T-helper 17 cell (primary cell): ENCODE measurements at regions not wholly inside any gene's neighbourhood (a gene's known extent, or its start where the extent isn't known, plus 50 kb on each side); places are given as distances from the start of the nearest gene placed in this dataset.
"Not testable (repeated sequence)": the region's sequence is repeated elsewhere in the genome, so short reads cannot be mapped to it uniquely, and the experiment has no call there.

Experiments
- ATAC-seq: fragments of 150-1000 bp; cut with Tn5 transposase; 2 replicates; pipeline ENCODE4 v1.10.0; 2021; ENCODE audit warnings: mild to moderate bottlenecking, moderate library complexity
- DNase-seq, 3 donors: peaks; one replicate each; pipeline versions ENCODE4 v3.0.0 to v3.0.0-alpha.2; 2020 to 2021
- H3K9me3 ChIP-seq: one replicate; pipeline ENCODE4 v1.7.0; 2013; ENCODE audit warnings: low read length, mild to moderate bottlenecking; ENCODE audit not compliant: control insufficient read depth, poor library complexity, severe bottlenecking
- H3K27ac Mint-ChIP-seq: one replicate; pipeline ENCODE4 v1.8.0; 2022; ENCODE audit warnings: mild to moderate bottlenecking, moderate library complexity, mixed read lengths
- H3K27me3 Mint-ChIP-seq: one replicate; pipeline ENCODE4 v1.8.0; 2022; ENCODE audit warnings: mixed read lengths
- H3K36me3 Mint-ChIP-seq: one replicate; pipeline ENCODE4 v1.8.0; 2022; ENCODE audit warnings: low read depth, mixed read lengths
- H3K4me1 Mint-ChIP-seq: one replicate; pipeline ENCODE4 v1.8.0; 2022; ENCODE audit warnings: mild to moderate bottlenecking, mixed read lengths
- H3K4me3 Mint-ChIP-seq: one replicate; pipeline ENCODE4 v1.8.0; 2022; ENCODE audit warnings: mild to moderate bottlenecking, moderate library complexity, mixed read lengths

DNA sequence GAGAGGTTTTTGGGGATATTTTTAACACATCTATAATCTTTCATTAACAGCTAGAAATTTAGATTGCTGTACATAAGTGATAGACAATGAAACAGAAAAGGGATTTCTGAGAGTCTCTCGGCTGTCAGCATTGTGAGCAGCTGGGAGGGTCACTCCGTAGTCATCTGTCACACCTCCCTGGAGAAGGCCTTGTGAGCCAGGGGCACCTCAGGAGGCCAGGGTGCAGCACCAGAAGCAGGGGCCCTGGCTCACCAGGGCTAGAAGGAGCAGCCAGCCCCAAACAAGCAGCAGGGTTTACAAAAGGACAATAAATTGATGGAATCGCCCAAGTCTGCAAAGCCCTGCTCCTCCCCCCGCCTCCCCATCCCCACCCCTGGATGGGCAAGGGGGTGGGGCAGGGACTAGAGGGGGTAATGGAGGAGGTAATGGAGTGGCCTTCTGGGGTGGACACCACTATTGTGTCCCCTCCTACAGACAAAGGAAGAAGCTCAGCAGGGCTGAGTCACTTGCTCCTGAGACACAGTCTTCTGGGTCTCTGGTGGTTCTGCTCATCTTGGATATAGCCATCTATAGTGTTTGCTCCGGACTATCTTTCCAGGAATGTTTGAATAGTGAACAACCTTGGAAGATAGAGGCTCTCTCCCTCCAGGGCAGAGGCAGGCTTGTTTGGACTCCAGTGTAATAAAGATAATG is 263.4 kb downstream of the NPHP4 start:
- H3K4me1 Mint-ChIP-seq: peaks cover 3% of the 10 kb centered on the region
- no peak for DNase-seq
- H3K27ac Mint-ChIP-seq: no peak overlapping the region
- H3K36me3 Mint-ChIP-seq: no peaks in the 10 kb centered on the region
- no peak overlapping the region for H3K4me3 Mint-ChIP-seq
- no peak for ATAC-seq
- peaks cover 40% of the 10 kb centered on the region for H3K27me3 Mint-ChIP-seq
- H3K9me3 ChIP-seq: no peaks in the 10 kb centered on the region

DNA sequence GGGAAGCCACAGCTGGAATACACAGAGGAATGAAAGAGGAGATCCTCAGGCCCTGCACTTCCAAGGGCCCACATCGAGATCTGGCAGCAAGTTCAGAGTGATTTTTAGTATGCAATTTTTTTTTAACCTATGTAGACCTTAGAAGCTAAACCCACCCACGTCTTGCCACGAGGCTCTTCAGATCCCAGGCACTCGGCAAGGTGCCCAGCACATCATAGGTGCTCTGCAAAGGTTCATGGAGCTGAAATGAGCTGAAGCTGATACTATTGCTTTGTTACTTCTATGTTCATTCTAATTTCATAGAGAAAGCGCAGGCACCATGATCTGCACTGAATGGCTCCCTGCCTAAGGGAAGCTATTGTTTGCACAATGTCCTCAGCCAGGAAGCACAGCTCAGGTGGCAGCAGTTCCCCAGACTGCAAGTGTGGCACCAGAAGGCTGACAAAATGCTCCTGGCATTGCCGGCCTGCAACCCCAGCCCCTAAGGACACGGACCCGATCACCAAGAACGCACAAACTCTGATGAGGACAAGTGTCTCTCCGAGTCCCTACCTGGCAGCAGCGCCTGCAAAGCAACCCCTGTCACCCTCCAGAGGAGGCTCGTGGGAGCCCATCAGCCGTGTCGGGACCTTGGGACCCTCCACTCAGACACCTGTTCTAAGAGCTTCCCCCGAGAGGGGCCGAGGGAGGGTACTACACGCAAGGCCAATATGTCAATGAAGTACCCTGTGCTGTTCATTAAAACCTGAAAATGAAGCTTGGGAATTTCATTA is 264.2 kb downstream of the NPHP4 start:
- DNase-seq (no peak), ATAC-seq (no peak)
- Mint-ChIP-seq H3K27ac (no peak overlapping the region), H3K4me3 (no peak overlapping the region), H3K27me3 (peaks cover 37% of the 10 kb centered on the region), H3K4me1 (peaks cover 3% of the 10 kb centered on the region), H3K36me3 (no peaks in the 10 kb centered on the region)
- no peaks in the 10 kb centered on the region for H3K9me3 ChIP-seq

DNA sequence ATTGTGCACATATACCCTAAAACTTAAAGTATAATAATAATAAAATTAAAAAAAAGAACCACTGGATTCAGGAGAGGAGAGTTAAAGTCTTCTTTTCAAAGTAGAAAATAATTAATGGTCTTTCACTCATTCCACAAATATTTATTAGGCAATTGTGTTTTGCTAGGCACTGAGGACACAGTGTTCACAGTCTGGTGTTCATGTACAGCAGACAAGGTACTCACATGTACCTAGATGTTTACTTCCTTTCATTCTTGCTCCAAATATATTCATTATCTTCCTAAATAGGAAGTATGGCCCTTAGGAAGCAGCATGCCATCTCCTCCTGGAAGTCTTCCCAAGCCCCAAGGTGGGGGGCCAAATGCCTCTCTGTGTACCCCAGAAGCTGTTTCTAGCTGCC is 265.0 kb downstream of the NPHP4 start:
- no peak for DNase-seq
- Mint-ChIP-seq H3K4me3 (no peak overlapping the region), H3K4me1 (peaks cover 3% of the 10 kb centered on the region), H3K27ac (no peak overlapping the region), H3K27me3 (peaks cover 37% of the 10 kb centered on the region), H3K36me3 (no peaks in the 10 kb centered on the region)
- H3K9me3 ChIP-seq: no peaks in the 10 kb centered on the region
- no peak for ATAC-seq

DNA sequence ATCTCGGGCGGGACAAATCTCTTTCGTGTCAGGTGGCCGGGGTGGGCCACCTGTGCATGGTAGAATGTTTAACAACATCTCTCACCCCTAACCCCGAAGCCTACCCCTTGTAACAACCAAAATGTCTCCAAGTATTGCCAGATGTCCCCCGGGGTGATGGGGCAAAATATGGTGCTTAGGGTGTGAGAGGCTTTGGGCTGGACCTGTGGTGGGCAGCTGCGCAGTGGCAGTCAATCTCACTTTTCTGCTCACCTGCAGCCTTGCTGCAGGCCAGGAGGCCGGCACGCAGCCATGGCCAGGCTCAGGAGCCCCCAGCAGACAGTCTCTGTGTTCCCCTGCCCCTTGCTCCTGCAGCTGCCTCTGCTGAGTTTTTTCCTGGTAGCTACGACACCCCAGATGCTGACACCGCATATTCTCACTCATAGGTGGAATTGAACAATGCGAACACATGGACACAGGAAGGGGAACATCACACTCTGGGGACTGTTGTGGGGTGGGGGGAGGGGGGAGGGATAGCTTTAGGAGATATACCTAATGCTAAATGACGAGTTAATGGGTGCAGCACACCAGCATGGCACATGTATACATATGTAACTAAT is 265.5 kb downstream of the NPHP4 start:
- not testable (repeated sequence) for DNase-seq, H3K36me3 Mint-ChIP-seq, ATAC-seq, H3K4me3 Mint-ChIP-seq, H3K27ac Mint-ChIP-seq, H3K9me3 ChIP-seq, H3K4me1 Mint-ChIP-seq
- H3K27me3 Mint-ChIP-seq: peaks cover 37% of the 10 kb centered on the region

DNA sequence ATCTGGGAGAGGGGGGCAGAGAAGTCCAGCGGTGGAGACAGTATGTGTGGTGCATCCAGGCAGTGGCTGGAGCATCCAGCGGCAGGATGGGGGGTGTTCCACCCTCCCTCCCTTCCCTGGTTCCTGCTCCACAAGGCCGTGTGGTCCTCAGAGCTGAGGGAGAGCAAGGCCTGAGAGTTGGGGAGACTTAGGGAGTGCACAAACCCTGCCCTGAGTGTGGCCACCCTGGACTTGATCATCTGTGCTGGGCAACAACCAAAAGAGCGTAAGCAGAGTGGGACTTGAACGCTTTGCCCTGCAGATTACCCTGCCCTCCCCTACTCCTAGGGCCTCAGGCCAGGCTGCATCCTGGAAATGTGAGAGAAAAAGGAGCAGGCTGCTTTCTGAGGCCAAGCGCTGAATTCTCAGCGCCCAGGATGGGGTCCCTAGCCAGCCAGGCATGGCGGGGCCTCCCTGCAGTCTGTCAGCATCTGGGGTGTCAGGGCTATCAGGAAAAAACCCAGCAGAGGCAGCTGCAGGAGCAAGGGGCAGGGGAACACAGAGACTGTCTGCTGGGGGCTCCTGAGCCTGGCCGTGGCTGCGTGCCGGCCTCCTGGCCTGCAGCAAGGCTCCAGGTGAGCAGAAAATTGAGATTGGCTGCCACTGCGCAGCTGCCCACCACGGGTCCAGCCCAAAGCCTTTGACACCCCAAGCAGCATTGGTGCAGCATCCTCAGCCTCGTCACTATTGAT is 266.2 kb downstream of the NPHP4 start:
- no peak for ATAC-seq
- H3K36me3 Mint-ChIP-seq: no peaks in the 10 kb centered on the region
- no peaks in the 10 kb centered on the region for H3K9me3 ChIP-seq
- H3K4me3 Mint-ChIP-seq: no peak overlapping the region
- peaks cover 37% of the 10 kb centered on the region for H3K27me3 Mint-ChIP-seq
- DNase-seq: no peak
- peaks cover 3% of the 10 kb centered on the region for H3K4me1 Mint-ChIP-seq
- no peak overlapping the region for H3K27ac Mint-ChIP-seq

- peaks cover 3% of the 10 kb centered on the region for H3K4me1 Mint-ChIP-seq
- no peak for DNase-seq
- no peaks in the 10 kb centered on the region for H3K9me3 ChIP-seq
- no peak overlapping the region for H3K27ac Mint-ChIP-seq
- H3K27me3 Mint-ChIP-seq: peaks cover 36% of the 10 kb centered on the region
- no peak for ATAC-seq
- H3K36me3 Mint-ChIP-seq: no peaks in the 10 kb centered on the region
- no peak overlapping the region for H3K4me3 Mint-ChIP-seq
Measured at GRCh38 chr1:5725406-5725805, 266.8 kb downstream of the NPHP4 start.

DNA sequence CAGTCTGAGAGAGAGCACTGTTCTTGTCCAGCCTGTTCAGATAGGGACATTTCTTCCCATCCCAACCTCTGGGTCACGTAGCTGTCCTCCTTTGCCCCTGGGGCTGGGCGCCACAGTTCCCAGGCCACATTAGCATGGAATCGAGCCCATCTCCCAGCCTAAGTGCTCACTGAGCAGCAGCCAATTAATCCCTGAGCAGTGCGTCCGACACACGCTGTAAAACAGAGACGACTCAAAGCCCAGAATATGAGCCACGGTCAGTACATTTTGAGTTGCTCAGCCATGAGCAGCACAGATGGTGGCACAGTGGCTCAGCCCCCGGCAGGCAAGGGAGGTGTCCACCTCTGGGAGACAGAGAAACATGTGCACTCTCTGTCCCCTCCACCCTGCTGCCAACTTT is 267.4 kb downstream of the NPHP4 start:
- Mint-ChIP-seq H3K4me3 (no peak overlapping the region), H3K27ac (no peak overlapping the region), H3K36me3 (no peaks in the 10 kb centered on the region), H3K27me3 (peaks cover 30% of the 10 kb centered on the region), H3K4me1 (peaks cover 3% of the 10 kb centered on the region)
- no peak for DNase-seq
- H3K9me3 ChIP-seq: no peaks in the 10 kb centered on the region
- no peak for ATAC-seq

DNA sequence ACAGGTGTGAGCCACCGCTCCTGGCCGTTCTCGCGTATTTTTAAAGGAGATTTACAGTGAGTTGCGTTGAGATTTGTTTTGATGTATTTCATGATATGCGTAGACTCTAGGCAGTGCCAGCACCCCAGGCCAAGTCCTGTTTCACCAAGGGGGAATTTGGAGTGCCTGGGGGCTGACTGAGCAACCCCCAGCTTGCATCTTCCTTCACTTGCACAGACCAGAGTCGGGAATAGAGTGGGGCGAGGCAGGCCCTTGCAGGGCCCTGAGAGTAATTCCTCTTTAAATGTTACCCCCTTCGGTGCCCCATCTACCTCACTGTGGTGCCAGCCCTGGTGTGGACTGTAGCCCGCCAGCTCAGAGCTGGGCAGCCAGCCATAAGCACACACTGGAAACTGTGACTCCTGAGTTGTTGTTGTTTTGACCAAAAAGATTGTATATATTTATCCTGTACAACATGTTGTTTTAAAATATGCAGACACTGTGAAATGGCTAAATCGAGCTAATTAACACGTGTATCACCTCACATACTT is 269.5 kb downstream of the NPHP4 start:
- Mint-ChIP-seq H3K27ac (no peak overlapping the region), H3K4me1 (peaks cover 3% of the 10 kb centered on the region), H3K4me3 (no peak overlapping the region), H3K27me3 (peaks cover 13% of the 10 kb centered on the region), H3K36me3 (no peaks in the 10 kb centered on the region)
- H3K9me3 ChIP-seq: no peaks in the 10 kb centered on the region
- ATAC-seq: no peak
- no peak for DNase-seq

DNA sequence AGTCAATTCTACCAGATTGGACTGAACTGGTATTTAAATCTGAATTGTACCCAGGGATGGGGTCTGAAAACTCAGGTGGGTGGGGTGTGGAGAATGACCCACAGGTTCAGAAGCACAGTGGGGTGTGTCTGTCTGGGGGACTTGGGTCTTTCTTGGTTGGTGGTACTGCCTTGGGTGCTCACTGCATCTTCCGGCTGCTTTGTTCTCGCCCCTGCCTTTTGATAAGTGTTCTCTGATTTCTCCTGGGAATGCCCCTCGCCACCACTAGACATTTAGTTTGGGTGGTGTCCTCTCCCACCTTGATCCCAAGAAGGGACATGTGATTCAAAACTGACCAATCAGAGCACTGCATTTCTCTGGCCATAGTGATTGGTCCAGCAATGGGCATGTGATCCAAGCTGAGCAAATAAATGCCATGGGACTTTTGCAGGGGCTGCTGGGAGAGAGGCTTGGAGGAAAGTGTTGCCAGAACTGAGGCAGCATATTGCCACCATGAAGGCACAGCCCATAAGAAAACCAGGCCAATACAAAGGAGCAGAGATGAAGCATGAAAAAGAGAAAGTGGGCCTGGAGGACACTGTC is 270.5 kb downstream of the NPHP4 start:
- no peak for ATAC-seq
- Mint-ChIP-seq H3K4me1 (no peaks in the 10 kb centered on the region), H3K36me3 (no peaks in the 10 kb centered on the region), H3K27ac (no peak overlapping the region), H3K27me3 (peaks cover 17% of the 10 kb centered on the region), H3K4me3 (no peak overlapping the region)
- no peaks in the 10 kb centered on the region for H3K9me3 ChIP-seq
- no peak for DNase-seq

DNA sequence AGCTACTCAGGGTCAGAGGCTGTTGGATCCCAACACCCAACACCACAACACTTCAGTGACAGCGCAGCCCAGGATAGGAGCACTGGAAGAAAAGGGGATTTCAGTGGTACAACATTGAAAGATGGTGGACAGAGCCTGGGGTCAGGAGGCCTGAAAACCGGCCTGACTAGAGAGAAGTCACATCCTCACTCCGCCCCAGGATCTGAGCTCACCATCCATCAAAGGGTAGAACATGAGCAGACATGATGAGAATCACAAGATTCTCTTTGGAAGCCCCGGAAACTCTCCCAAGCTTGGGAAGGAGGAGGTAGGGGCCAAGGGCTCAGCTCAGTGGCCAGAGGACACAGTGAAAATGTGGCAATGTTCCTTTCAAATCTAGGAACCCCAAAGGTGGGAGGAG is 271.3 kb downstream of the NPHP4 start:
- Mint-ChIP-seq H3K4me3 (no peak overlapping the region), H3K27me3 (peaks cover 23% of the 10 kb centered on the region), H3K36me3 (no peaks in the 10 kb centered on the region), H3K27ac (no peak overlapping the region), H3K4me1 (no peaks in the 10 kb centered on the region)
- H3K9me3 ChIP-seq: no peaks in the 10 kb centered on the region
- ATAC-seq (no peak), DNase-seq (no peak)

DNA sequence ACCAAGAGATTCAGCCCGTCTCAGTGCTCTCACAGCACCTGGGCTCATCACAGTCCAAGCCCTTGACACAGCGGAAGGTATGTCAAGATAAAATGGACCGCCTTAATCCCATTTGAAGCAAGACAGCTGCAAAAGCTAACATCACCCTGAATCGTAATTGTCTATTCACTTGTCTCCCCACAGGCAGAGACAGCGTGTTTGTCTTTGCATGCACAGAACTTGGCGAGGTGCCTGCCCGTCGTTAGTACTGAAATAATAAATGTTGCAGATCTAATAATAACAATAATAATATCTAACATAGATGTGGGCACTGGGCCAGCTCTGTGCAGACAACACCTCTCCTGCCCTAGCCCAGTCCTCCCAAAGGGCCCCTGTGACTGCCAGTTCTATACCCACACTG is 271.7 kb downstream of the NPHP4 start:
- no peaks in the 10 kb centered on the region for H3K9me3 ChIP-seq
- H3K27me3 Mint-ChIP-seq: peaks cover 23% of the 10 kb centered on the region
- no peak overlapping the region for H3K27ac Mint-ChIP-seq
- ATAC-seq: no peak
- no peak for DNase-seq
- no peak overlapping the region for H3K4me3 Mint-ChIP-seq
- H3K36me3 Mint-ChIP-seq: no peaks in the 10 kb centered on the region
- H3K4me1 Mint-ChIP-seq: no peaks in the 10 kb centered on the region

DNA sequence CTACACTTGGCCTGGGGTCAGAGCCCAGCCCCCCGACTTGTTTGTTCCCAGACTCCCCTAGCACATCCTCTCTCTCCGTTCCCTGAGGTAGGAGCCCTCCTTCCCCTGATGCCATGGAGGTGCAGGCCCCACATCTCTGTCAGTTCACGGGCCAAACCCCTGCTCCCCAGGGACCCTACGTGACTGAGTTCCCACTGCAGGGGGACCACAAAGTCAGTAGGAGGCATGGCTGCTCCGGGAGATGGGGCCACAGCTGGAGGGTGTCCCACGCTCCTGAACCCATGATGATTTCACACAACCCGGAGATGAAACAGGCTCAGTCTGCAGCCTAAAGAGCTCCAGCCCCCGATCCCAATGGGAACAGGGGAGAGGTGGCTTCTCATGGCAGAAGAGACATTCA is 272.2 kb downstream of the NPHP4 start:
- H3K27me3 Mint-ChIP-seq: peaks cover 19% of the 10 kb centered on the region
- no peak for ATAC-seq

More for the DNA sequence above, 272.2 kb downstream of the NPHP4 start:
- H3K4me1 Mint-ChIP-seq: no peaks in the 10 kb centered on the region
- no peak overlapping the region for H3K4me3 Mint-ChIP-seq
- no peak overlapping the region for H3K27ac Mint-ChIP-seq
- no peaks in the 10 kb centered on the region for H3K36me3 Mint-ChIP-seq
- no peaks in the 10 kb centered on the region for H3K9me3 ChIP-seq
- no peak for DNase-seq
